HG03378 (cell line): ENCODE measurements at regions not wholly inside any gene's neighbourhood (a gene's known extent, or its start where the extent isn't known, plus 50 kb on each side); places are given as distances from the start of the nearest gene placed in this dataset.

Experiments
- ATAC-seq: cut with Tn5 transposase; IDR thresholded peaks from one replicate; pipeline ENCODE4 v1.9.1; 2021; ENCODE audit warnings: mild to moderate bottlenecking, moderate library complexity; ENCODE audit not compliant: unreplicated experiment

DNA sequence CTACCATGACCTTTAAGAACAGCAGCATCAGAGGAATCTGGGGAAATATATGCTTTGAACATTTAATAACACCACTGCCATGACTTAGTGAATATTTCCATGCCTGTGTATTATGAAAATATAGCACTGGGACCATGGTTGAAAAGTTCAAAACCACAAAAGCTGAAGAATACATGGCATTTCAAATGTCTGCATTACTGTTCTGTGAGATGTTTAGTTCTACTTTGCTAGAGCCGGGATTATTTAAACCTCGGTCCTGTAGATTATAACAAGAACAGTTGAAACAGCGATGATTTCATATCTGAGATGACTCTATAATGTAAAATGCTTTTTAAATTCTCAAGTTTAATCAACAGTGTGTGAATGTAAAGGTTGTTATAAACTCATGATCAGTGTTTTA lies 126.7 kb upstream of the AGA start:
- ATAC-seq = no peak

GRCh38 chr4:177569434-177569833 lies 127.2 kb upstream of the AGA start:
- no peak for ATAC-seq

DNA sequence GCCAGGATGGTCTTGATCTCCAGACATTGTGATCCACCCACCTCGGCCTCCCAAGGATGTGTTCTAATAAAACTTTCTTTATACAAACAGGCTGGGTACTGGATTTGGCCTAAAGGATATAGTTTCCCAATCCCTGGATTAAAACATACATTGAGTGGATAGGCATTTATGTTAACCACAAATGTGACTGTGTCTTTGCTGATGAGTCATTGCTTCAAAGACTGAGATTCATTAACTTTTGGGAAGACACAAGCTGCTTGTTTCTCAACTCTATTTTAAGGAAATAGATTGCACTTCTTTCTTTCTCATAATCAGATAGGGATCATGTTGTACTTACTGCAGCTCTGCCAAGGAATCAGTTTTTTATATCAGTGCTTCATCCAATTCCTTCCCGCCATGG lies 131.3 kb upstream of the AGA start:
- no peak for ATAC-seq

DNA sequence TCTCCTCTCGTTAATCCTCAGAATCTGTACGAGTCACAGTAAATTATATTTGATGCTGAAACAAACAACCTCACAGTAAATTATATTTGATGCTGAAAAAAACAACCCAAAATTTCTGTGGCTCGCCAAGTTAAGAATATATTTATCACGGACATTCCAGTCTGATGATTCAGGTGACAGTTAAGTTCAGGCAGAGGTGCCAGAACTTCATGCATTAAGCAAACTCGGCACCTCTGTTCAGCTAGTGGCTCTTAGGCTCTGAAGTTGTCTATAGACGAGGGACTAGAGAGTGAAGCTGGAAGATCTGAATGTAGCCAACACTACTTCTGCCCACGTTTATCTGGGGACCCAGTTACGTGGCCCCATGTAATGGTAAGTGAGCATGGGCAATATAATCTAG lies 132.2 kb upstream of the AGA start:
- ATAC-seq = no peak

- no peak for ATAC-seq
Observed at GRCh38 chr4:177579649-177580048, 137.4 kb upstream of the AGA start.

DNA sequence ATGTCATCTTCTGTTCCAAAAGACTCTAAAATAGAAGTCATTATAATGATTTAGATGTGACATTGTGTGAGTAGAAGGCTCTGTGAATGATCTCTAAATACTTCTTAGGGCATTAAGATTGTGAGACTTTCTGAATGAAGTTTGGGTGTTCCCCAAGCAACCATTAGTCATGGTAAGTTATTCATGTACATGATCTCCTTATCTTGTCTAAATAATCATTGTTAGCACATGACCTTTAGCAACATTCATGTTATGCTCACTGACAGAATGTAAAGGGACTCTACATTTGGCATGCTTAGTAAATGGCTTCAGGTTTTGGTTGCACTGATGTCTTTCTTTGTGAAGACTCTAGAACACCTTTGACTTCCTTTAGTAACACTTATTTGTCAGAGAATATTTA lies 140.8 kb upstream of the AGA start:
- no peak for ATAC-seq

GRCh38 chr4:177587989-177588388 lies 145.8 kb upstream of the AGA start:
- ATAC-seq = no peak

- ATAC-seq = no peak
Observed at GRCh38 chr4:177595386-177595785, 153.1 kb upstream of the AGA start.

DNA sequence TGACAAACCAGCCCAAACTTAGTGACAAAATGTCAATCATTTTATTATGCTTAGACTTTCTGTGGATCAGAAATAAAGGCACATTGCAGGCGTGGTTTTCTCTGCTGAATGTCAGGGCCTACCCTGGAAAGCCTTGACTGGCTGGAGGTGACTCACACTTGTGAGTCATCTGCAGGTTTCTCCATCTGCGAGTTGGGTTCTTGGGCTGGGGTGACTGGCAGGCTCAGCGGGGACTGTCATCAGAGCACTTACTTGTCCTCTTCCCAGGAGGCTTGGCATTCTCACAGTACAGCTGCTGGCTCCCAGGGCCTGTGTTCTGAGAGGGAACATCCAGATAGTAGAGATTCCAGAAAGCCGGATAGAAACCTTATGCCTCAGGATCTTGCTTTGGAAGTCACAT lies 153.8 kb upstream of the AGA start:
- no peak for ATAC-seq

DNA sequence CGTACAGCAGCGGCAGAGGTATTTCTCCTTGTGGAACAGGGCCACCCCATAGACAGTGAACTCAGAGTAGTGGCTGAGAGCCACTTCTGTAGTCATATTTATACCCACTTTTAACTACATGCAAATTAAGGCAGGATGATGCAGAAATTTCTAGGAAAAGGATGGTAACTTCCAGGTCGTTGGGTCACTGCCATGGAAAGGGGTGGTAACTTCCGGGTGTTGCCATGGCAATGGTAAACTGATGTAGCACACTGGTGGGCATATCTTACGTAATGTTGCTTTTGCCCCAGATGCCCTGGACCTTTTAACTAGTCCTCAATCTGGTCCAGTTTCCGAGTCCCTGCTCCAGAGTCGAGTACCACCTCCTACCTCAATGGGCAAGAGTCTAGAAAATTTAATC lies 154.8 kb upstream of the AGA start:
- no peak for ATAC-seq

GRCh38 chr4:177605252-177605651 lies 163.0 kb upstream of the AGA start:
- ATAC-seq = no peak

DNA sequence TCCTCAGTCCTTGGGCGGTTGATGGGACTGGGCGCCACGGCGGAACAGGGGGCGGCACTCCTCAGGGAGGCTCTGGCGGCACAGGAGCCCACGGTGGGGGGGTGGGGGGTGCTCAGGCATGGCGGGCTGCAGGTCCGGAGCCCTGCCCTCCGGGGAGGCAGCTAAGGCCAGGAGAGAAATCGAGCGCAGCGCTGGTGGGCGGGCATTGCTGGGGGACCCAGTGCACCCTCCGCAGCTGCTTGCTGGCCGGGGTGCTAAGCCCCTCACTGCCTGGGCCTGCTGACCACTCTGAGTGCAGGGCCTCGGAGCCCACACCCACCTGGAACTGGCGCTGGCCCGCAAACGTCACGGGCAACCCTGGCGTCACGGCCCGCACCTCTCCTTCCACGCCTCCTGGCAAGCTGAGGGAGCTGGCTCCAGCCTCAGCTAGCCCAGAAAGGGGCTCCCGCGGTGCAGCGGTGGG lies 164.9 kb upstream of the AGA start:
- no peak for ATAC-seq

GRCh38 chr4:177611974-177612664 lies 169.9 kb upstream of the AGA start:
- ATAC-seq = no peak

GRCh38 chr4:177612684-177613083 lies 170.4 kb upstream of the AGA start:
- ATAC-seq = no peak

GRCh38 chr4:177632481-177632880 lies 190.2 kb upstream of the AGA start:
- ATAC-seq = no peak

DNA sequence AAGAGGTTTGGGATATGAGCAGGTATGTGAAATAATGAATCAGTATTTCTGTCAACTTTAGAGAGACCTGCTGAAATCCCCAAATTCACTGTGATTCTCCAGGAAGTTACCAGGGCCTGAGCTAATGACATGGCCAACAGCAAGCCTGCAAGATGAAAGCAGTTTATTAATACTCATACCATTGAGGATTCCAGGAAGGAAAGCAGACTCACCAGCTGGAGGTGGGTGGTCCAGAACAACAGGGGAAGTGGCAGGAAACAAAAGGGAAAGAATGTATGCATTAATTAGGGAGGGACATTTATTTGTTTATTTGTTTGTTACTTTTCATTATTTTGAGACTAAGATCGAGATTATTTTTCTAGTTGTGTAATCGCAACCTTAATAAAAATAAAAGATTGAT lies 196.6 kb upstream of the AGA start:
- ATAC-seq = no peak

- ATAC-seq = no peak
Observed at GRCh38 chr4:177640864-177641263, 198.6 kb upstream of the AGA start.

DNA sequence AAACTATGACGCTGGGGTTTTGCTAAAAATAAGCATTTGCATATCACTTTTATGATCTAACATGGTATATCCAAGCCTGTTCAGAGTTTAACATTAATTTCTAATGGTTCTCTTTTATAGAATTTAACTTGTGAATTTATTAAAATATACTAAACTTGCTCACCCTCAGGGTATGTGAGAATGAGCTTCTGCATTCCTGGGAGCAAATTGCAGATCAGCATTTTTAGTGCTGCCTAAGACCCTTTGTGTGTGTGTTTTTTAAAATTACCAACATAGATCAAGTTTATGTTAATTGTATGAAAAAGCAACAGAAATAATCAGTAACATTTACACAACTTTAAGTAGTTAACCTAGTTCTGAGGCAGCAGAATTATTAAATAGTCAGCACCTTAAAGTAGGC lies 218.0 kb upstream of the AGA start:
- ATAC-seq = no peak

DNA sequence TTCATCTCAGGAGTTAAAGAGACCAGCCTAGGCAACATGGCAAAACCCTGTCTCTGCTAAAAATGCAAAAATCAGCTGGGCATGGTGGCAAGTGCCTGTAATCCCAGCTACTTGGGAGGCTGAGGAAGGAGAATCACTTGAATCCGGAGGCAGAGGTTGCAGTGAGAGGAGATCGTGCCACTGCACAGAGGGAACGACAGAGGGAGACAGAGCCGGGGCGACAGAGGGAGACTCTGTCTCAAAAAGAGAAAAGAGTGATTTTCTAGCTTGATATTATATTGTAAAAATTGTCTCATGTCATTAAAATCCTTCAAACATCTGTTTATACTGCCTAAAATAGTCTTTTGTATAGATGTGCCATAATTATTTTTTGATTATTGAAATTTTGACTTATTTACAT lies 225.4 kb upstream of the AGA start:
- no peak for ATAC-seq

DNA sequence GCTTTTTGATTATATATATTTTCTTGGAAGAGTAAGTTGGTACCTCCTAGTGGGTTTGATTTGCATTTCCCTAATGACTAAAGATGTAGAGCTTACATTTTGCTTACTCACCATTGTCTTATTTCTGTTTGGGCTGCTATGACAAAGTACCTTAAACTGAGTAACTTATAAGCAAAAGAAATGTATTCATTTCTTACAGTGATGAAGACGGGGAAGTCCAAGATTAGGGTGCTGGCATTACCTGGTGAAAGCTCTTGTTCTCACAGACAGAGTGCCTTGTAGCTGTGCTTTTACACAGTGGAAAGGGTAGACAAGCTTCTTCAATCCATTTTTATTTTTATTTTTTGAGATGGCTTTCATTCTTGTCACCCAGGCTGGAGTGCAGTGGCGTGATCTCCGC lies 229.2 kb upstream of the AGA start:
- no peak for ATAC-seq

DNA sequence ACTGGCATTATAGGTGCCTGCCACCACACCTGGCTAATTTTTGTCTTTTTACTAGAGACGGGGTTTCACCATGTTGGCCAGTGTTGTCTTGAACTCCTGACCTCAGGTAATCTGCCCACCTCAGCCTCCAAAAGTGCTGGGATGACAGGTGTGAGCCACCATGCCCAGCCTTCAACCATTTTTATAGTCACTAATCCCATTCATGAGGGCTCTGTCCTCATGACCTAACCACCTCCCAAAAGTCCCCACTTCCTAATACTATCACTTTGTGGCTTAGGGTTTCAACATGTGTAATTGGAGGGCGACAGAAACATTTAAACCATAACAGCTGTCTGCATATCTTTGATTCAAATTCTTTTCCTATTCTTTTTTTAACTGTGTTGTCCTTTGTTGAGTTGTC lies 229.6 kb upstream of the AGA start:
- no peak for ATAC-seq

DNA sequence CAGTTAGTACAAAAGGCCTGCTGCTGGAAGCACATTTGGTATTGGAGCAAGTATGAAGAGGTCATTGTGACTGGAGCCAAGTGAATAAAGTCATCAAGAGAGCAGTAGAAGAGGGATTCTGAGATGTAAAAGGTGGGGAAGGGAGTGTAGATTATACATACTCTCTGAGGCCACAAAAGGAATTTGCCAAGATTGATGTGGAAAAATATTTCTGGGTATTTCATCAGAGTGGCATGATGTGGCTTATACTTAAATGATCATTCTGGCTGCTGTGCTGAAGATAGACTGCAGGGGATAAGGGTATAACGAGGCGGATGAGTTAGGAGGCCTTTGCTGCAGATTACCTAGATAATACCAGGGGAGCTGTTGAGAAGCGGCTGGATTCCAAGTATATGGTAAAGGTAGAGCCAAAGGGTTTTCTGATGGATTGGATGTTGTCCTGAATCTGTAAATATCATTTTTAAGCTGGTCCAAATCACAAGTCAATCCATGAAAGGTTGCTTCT lies 231.8 kb upstream of the AGA start:
- ATAC-seq = no peak

- no peak for ATAC-seq
Observed at GRCh38 chr4:177680308-177680707, 238.1 kb upstream of the AGA start.
